ENCODE measurements at regions not wholly inside any gene's neighbourhood (a gene's known extent, or its start where the extent isn't known, plus 50 kb on each side); places are given as distances from the start of the nearest gene placed in this dataset.
"Not testable (repeated sequence)": the region's sequence is repeated elsewhere in the genome, so short reads cannot be mapped to it uniquely, and the experiment has no call there.

DNA sequence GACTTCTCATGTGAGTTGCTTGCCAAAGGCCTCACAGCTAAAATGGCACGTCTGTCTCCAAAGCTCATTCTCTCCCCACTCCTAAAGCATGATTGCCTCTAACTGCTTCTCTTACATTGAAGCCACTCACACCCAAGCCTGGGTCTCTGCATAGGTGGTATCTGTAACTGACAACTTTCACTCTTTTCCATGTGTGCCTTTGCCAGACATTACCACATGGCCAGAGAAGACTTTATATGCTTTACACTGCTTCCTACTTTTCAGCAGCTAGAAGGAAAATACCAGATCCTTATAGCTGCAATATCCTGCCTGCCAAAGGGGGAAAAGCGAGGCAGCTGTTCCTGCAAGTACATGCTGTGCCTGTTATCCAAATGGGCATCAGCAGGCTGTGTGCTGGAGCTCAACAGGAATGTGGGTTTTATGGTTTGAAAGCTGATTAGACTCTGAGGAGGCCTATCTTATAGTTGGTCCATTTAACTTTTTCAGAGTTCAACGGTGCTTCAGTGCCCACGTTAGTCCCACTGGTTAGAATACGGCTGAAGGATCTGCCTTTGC lies 547.1 kb downstream of the RAB38 start:
- DNase-seq, result no peak

DNA sequence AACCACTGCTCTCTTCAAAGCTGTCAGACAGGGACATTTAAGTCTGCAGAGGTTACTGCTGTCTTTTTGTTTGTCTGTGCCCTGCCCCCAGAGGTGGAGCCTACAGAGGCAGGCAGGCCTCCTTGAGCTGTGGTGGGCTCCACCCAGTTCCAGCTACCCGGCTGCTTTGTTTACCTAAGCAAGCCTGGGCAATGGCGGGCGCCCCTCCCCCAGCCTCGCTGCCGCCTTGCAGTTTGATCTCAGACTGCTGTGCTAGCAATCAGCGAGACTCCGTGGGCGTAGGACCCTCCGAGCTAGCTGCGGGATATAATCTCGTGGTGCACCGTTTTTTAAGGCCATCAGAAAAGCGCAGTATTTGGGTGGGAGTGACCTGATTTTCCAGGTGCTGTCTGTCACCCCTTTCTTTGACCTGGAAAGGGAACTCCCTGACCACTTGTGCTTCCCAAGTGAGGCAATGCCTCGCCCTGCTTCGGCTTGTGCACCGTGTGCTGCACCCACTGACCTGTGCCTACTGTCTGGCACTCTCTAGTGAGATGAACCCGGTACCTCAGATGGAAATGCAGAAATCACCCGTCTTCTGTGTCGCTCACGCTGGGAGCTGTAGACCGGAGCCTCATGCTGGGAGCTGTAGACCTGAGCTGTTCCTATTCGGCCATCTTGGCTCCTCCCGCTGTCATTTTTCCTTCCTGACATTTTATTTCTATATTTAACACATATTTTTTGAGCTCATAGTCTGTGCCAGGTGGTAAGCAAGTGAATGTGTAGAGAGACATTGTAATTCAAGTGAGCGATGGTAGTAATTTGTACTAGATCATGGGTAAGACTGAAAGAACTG lies 551.5 kb downstream of the RAB38 start:
- DNase-seq, result not testable (repeated sequence)

DNA sequence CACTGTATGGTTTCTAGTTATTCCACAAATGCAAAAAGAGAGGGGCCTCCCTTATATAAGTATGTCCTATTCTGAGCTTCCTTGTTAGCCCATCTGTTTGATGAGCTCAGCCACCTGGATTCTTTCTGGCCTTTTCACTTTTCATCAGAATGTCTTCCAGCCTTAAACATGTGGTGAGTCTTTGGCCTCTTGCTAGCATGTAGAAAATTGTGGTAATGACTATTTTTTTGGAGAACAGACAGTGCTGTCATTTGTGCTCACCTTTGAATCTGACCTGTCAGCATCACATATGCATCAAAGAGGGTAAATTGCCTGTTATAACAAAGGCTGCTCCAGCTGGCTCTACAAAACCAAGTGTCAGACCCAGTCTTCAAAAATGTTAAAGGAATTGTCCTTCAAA lies 558.7 kb downstream of the RAB38 start:
- no peak for DNase-seq

DNA sequence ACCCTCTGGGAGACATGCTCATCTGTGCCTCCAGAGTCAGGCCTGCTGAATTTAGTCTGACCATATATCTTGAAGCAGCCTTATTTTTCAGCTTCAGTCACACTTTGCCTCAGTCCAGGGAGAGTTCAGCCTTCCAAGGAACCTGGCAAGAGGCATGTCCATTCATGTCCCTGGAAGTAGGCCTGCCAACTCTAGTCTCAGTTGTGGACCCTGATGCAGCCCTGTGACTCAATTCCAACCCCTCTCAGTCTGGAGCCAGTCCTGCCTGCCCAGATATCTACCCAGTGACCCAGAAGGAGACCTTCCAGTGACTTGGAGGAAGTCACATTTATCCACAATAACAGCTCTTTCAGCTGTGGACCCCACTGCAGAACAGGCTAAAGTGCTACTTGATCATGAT lies 566.6 kb downstream of the TMEM135 start:
- no peak for DNase-seq

DNA sequence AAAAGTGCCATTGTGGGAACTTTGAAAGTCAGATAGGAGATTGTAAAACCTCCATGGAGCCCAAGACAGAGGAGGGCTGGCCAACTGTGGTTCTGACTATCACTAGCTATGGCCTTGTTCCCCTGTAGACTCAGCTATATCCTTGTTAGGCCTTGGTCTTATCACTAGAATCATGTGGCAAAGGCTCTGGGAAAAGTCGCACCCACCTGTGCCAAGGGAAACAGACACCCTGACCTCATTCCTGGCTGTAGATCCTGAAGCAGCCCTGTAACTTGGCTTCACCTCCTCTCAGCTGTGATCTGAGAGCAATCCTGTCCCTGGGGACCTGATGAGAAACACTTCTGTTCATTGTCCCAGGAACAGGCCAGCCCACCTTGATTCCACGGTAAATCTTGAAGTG lies 566.2 kb downstream of the TMEM135 start:
- DNase-seq, result no peak

DNA sequence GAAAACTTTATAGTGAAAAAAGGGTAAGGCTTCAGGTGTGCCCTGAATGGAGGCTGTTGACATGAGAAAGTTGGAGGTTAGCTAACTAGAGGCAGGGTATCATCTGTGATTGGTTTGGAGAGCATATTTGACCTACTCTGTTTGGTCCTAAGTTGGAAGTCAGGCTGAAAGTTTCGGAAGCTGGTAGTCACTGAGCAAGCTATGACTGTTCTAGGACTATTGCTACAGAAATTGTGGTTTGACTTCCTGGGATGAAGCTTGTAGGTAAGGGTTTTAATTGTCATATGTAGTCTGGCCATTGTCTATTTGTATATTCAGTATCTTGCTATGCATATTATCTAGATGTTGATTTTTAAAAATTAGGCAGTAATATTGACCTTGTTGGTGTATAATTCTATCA lies 565.0 kb downstream of the TMEM135 start:
- no peak for DNase-seq

DNA sequence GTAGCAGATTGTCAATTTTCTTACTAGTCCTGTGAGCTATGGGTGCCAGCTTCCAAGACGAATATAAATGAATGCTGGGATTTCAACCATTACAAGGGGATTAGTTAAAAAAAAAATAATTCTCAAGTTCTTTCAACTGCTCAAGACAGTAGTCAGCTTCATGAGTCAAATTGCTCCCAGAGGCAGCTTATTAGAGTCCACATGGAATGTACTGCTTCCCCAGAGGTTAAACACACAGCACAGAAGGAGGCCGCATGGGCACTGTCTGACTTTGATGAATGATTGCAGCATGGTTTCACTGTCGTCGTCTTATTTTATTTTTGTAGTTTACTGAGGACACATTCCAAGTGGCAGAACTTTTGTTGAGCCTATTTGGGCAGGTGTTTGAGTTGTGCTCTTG lies 563.2 kb downstream of the TMEM135 start:
- no peak for DNase-seq

DNA sequence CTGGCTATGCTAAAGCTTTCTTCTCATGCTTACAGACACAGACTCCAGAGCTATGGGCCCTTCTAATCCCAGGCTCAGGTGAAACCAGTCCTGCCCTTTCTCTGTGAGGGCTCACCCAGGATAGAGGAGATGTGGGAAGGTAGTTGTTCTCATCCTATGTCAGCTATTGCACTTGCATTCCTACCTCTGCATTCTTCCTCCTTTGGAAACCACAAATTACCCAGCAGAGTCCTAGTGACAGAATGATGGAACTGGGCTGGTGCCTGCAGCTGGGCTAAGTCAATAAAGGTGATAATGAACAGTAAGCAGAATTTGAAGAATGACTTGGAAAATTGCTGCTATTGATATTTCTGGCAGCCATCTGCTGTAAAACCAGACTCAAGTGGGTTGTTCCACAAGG lies 560.0 kb downstream of the TMEM135 start:
- no peak for DNase-seq

DNA sequence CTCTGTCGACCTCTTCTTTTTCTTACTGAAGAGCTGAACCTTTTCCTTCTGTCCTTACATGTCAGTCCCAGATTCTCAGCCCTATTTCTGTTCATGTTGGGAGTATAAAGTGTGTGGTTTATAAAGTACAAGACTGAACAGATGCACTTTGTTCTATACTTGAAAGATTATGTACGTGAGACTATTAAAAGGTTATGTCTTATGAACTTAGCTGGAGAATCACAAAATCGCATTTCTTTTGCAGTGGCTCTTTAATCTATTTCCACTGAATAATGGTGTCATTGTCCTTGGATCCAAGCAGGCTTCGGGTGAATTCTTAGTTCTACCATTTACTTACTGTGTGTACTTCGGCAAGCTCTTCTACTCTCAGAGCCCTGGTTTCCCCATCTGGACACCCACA lies 558.4 kb downstream of the TMEM135 start:
- DNase-seq, result no peak

DNA sequence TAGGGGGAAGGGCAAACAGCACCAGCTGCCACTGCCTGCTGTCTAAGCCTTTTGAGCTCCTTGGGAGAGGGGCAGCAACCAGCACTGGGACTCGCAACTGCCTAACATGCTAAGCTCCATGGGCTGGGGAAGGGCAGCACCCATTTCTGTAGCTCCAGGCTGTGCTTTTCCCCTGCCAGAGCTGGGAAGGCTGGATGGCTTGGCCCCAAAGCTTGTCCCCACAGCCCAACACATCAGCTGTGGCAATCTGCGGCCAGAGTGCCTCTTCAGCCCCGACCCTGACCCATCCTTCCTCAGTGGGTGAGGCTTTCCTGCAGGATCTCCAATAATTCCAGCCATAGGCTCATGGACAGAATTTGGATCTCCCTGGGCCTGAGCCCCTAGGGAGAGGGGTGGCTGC lies 551.3 kb downstream of the TMEM135 start:
- no peak for DNase-seq

DNA sequence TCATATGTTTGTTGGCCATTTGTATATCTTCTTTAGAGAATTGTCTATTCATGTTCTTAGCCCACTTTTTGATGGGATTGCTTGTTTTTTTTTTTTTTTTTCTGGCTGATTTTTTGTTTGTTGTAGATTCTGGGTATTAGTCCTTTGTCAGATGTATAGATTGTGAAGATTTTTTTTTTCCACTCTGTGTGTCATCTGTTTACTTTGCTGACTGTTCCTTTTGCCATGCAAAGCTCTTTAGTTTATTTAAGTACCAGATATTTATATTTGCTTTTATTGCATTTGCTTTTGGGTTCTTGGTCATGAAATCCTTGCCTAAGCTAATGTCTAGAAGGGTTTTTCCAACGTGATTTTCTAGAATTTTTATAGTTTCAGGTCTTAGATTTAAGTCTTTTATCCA lies 547.9 kb downstream of the TMEM135 start:
- DNase-seq, result not testable (repeated sequence)

DNA sequence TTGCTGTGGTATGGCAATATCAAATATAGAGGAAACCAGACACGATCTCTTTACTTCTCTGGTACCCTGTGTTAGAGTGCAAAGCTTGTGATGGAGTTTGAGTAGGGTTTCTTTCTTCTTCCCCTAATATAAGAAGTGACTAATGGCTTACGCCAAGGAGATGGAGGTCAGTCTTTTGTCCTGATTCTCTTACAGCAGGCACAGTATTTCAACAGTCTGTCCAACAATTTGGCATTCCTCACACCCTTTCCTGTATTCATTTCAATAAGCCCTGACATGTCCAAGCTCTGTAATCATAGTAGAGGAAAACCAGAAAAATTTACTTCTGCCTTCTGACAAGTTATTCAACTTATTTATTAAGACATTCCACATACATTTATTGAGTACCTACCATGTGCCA lies 546.2 kb downstream of the TMEM135 start:
- no peak for DNase-seq

DNA sequence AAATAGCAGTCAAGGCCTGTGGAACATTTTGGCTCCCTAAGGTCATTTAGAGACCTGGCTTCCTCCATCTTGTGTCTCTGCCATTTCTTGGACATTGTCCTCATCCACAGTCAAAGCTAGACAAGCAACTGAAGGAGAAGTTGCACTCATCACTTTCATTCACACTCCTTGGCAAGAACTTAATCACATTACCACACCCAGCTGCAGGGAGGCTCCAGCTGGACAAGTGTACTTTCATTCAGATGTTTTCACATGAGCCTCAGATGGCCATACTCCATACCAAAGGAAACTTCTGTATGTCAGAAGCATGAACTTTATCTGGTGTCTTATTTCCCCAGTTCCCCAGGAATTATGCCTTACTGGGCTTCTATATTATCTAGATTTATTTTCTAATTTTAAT lies 537.4 kb downstream of the TMEM135 start:
- DNase-seq, result no peak

DNA sequence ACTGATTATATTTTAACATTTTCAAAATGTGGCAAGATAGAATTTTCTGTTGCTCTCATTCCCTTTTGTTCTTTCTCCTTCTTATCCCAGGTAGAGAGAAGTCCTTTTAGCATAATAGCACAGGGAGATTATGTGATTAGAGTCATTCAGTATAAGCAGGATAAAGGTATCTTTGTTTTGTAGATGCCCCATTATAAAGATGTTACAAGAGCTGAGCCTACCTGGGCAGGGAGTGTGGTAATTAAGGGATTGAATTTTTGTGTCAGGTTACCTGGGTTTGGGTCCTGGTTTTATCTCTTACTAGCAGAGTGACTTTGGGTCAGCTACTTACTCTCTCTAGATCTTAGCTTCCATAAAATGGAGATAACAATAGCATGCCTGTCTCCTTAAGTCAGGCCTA lies 536.5 kb downstream of the TMEM135 start:
- DNase-seq, result no peak

DNA sequence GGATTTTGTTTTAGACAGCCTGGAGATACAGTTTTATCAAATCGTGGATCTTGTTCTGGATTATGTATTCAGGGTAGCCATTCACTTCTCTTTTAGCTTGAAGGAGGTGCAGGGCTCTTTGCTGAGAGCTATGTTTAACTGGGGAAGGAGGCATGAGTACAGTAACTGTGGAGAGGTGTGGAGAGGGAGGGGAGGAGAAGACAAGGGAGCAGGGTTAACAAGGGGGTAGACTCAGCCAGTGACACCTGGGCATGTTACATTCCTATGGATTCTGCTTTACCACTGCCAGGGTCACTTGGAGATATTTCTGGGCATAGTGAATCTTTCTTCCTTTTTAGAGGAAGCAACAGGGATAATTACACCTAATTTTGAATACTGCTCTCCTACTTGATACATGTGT lies 536.0 kb downstream of the TMEM135 start:
- DNase-seq, result no peak

DNA sequence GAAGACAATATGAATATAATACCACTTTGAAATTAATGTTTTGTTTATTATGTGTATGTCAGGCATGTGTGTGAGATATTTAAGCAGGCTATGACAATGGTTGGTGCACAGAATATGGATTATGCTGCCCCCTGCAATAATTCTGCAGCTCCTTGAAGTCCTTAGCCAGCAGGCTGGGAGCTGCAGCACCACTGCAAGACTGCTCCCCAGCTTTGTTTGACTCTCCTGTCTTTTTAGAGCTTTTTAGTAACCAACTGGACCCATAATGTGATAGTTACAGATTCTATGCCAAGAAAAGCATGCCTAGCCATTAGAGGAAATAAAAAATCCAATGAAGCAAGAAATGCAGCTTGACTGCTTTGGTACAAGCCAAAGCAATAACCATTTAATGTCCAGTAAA lies 535.1 kb downstream of the TMEM135 start:
- DNase-seq, result no peak

DNA sequence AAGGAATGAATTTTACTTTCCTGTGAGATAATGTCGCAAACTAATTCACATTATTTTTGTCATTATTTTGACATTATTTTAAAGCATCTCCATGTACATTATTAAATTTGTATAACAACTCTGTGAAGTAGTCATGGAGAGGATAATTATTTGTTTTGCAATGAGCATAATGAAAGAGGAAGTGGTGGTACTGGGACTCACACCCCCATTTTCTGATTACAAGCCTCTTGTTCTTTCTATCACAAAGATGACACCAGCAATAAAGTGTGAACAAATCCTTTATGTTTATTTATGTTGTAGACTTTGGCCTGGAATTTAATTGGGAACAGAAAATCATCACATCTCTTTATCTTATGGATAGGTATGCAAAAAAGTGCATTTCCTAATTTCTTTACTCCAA lies 522.6 kb downstream of the TMEM135 start:
- no peak for DNase-seq

DNA sequence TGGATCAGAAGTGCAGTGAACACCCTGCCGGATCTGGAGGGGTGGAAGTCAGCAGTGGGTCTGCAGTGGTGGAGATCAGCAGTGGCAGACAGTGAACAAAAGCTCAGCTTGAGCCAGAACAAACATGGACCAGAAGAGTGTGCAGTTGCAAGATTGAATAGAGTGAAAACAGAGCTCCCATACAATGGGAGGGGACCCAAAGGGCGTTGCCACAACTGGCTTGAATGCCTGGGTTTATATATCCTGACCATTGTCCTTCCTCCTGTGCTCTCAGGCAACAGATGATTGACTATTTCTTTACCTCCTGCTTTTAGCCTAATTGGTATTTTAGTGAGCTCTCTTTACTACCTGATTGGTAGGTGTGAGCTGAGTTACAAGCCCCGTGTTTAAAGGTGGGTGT lies 522.1 kb downstream of the TMEM135 start:
- DNase-seq, result not testable (repeated sequence)

DNA sequence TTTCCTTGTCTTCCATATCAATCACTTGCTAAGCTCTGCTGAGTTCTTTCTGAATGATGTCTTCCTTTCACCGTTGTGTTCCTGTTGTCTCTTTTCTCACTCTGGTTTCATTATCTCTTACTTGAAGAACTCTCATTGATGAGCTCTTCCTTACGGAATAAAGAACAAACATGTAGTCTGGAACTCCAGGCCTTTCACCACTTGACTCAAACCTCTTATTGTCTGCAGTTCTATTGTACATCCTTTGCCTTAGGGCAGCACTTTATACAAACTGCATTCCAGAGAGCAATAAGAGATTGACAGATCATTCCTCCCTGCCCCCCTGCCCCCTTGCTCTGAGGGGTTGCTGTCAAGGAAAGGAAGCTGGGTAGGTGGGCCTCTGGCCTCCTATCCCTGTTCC lies 517.4 kb downstream of the TMEM135 start:
- DNase-seq, result no peak

DNA sequence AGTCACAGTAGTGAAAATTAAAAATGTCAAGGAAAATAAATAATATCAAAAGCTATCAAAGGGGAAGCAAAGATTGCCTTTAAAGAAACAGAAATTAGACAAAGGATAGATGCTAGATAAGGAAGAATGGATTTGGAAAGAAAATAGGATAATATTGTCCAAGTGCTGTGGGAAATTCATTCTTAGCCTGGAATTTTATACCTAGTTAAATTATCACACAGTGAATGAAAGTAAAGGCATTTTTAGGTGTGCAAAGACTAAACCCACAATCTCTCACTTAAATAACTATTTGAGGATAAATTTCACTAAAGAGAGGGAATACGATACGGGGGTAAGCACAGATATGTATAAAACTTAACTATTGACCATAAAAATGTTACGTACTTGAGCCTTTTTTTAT lies 511.1 kb downstream of the TMEM135 start:
- DNase-seq, result no peak

DNA sequence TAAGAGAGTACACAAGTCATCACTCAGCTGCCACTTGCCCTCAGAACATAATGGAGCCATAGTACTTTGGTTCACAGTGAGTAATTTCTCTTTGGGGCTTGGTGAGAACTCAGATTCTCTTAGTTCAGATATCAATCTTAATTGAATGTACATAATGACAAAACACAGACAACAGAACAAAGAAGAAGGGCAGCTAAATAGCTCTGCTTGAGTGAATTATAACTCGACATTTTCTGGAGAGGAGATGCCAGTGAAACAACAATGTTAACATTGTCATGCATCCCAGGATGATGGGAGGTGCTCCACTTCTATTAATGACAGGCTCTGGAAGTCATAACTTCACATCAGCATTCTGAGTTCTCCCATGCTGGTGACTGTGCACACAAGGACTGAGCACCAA lies 508.1 kb downstream of the TMEM135 start:
- DNase-seq, result no peak

DNA sequence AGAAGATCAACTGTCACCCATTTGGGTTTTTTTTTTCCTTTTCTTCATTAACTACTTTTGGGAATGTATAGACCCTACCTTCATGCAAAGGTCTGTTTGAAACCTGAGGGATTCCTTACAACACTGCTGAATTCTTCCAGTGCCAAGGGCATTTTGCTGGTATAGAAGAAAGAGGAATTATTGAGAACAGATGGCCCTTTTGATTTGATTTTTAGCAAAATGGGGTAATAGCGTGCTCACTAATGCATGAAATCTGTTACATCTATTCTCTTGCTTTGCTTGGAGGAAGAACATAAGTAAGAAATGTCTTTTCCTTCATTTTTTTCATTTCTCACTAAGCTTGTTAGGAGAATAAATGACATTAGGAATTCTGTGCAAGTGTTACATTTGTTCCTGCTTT lies 501.9 kb downstream of the TMEM135 start:
- no peak for DNase-seq

DNA sequence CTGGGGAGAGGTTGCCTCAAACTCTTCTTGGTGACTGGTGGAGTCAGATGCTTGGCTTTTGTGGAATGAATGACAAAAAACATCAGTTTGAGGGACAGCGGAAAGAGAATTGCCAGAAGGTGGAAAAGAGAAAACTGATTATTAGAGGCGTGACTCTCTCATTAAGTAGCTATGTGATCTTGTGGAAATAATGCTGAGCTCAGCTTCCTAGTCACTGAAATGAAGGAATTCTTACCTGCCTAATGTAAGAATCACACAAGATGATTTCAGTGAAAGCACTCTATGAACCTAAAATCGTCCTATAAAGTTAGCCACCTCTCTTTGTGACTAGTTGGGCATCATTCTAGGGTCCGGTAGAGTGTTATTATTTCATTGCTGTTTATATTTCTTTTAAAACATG lies 498.8 kb downstream of the TMEM135 start:
- DNase-seq, result no peak

DNA sequence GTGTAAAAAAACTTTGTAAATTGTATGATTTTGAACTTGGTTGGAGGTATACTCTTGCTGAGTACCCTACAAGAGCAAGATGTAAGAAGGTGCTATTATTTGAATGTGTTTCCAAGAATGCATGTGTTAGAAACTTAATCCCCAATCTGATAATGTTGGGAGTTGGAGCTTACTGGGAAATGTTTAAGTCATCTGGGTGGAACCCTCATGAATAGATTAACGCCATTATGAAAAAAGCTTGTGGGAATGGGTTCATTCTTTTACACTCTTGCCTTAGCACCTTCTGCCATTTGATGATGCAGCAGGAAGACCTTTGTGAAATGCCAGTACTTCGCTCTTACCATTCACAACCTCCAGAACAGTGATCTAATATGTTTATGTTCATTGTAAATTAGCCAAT lies 498.3 kb downstream of the TMEM135 start:
- DNase-seq, result no peak

DNA sequence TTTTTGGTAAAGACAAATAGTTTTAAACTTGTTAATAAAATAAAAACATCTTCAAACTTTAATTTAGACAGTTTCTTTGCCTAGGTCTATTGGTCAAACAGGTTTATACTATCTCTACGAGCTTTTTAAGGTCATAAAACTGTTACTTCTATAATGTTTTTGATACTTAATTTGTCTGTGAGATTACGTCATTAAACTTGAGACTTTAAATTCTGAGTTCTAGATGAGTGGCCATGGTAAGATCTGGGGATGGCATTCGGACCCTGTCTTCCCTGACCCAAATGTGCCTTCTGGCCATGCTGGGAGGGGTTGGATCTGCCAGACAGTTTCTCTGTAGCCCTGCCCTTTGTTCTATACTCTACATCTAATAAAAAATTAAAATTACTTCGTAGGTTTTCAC lies 497.8 kb downstream of the TMEM135 start:
- DNase-seq, result no peak
